ENCODE measurements at regions not wholly inside any gene's neighbourhood (a gene's known extent, or its start where the extent isn't known, plus 50 kb on each side); places are given as distances from the start of the nearest gene placed in this dataset.
"Not testable (repeated sequence)": the region's sequence is repeated elsewhere in the genome, so short reads cannot be mapped to it uniquely, and the experiment has no call there.

- no peak for DNase-seq (ENCODE audit: extremely low read depth, low read depth)
- TF ChIP-seq CTCF (IDR thresholded peaks at IDR 0.05; ENCODE audit: low read depth, low read length), result no peak
These were observed 325.8 kb upstream of the FRG2C start for GRCh38 chr3:75338342-75338741.

- no peak for TF ChIP-seq CTCF (IDR thresholded peaks at IDR 0.05; ENCODE audit: low read depth, low read length)
- DNase-seq (ENCODE audit: extremely low read depth, low read depth), result no peak
These were observed 322.6 kb upstream of the FRG2C start for GRCh38 chr3:75341324-75342067.

- no peak for DNase-seq (ENCODE audit: extremely low read depth, low read depth)
These were observed 321.7 kb upstream of the FRG2C start for GRCh38 chr3:75342425-75342824.

GRCh38 chr3:75350536-75350935 lies 313.6 kb upstream of the FRG2C start:
- not testable (repeated sequence) for DNase-seq (ENCODE audit: extremely low read depth, low read depth)

More at GRCh38 chr3:75342425-75342824, 321.7 kb upstream of the FRG2C start:
- no peak for TF ChIP-seq CTCF (IDR thresholded peaks at IDR 0.05; ENCODE audit: low read depth, low read length)

- not testable (repeated sequence) for DNase-seq (ENCODE audit: extremely low read depth, low read depth)
These were observed 301.9 kb upstream of the FRG2C start for GRCh38 chr3:75362086-75362784.

GRCh38 chr3:75372964-75373363 lies 291.2 kb upstream of the FRG2C start:
- DNase-seq (ENCODE audit: extremely low read depth, low read depth), result not testable (repeated sequence)

GRCh38 chr3:75379840-75380239 lies 284.3 kb upstream of the FRG2C start:
- not testable (repeated sequence) for DNase-seq (ENCODE audit: extremely low read depth, low read depth)

- DNase-seq (ENCODE audit: extremely low read depth, low read depth), result no peak
- no peak for TF ChIP-seq CTCF (IDR thresholded peaks at IDR 0.05; ENCODE audit: low read depth, low read length)
These were observed 283.8 kb upstream of the FRG2C start for GRCh38 chr3:75380276-75380771.

- not testable (repeated sequence) for DNase-seq (ENCODE audit: extremely low read depth, low read depth)
These were observed 280.1 kb upstream of the FRG2C start for GRCh38 chr3:75384016-75384415.

GRCh38 chr3:75388486-75389124 lies 275.5 kb upstream of the FRG2C start:
- not testable (repeated sequence) for DNase-seq (ENCODE audit: extremely low read depth, low read depth)

GRCh38 chr3:75393288-75393694 lies 270.8 kb upstream of the FRG2C start:
- DNase-seq (ENCODE audit: extremely low read depth, low read depth), result not testable (repeated sequence)

- not testable (repeated sequence) for DNase-seq (ENCODE audit: extremely low read depth, low read depth)
These were observed 270.0 kb upstream of the FRG2C start for GRCh38 chr3:75394102-75394501.

GRCh38 chr3:75394562-75395360 lies 269.4 kb upstream of the FRG2C start:
- DNase-seq (ENCODE audit: extremely low read depth, low read depth), result not testable (repeated sequence)

All from AG09319 (cell line).